Tibial nerve (tissue), 4 donors: ENCODE measurements at regions not wholly inside any gene's neighbourhood (a gene's known extent, or its start where the extent isn't known, plus 50 kb on each side); places are given as distances from the start of the nearest gene placed in this dataset.
"Not testable (repeated sequence)": the region's sequence is repeated elsewhere in the genome, so short reads cannot be mapped to it uniquely, and the experiment has no call there.

ENCODE experiments used
- DNase-seq, 2 donors: peaks; one replicate each; pipeline ENCODE4 v3.0.0-alpha.2; 2019; ENCODE audit warnings: low spot score in 2 of 2
- H3K27ac ChIP-seq, 4 donors: fragments of 200-600 bp; sonication (generic) in 3 of 4; one replicate each; pipeline ENCODE4 v1.5.1; 2017 to 2019; ENCODE audit warnings: mild to moderate bottlenecking in 1 of 4
- H3K27me3 ChIP-seq, 2 donors: fragments of 200-600 bp; sonication (generic) in 1 of 2; one replicate each; pipeline versions ENCODE4 v1.5.1 to v1.6.0; 2017 to 2019
- H3K36me3 ChIP-seq, 3 donors: fragments of 200-600 bp; sonication (generic); one replicate each; pipeline ENCODE4 v1.5.1; 2018 to 2019
- H3K4me1 ChIP-seq, 4 donors: fragments of 200-600 bp; sonication (generic) in 3 of 4; one replicate each; pipeline ENCODE4 v1.5.1; 2017 to 2019
- H3K4me3 ChIP-seq, 4 donors: fragments of 200-600 bp; sonication (generic) in 3 of 4; one replicate each; pipeline ENCODE4 v1.5.1; 2017 to 2019; ENCODE audit warnings: mild to moderate bottlenecking in 1 of 4, moderate library complexity in 1 of 4
- H3K9me3 ChIP-seq, 4 donors: fragments of 200-600 bp; sonication (generic) in 3 of 4; one replicate each; pipeline ENCODE4 v1.5.1; 2017 to 2019
- CTCF ChIP-seq, 5 experiments: fragments of 200-600 bp in 3 of 5; fragments of 450-650 bp in 2 of 5; sonication (generic) in 3 of 5; IDR thresholded peaks; one replicate each; pipeline ENCODE4 v1.5.1; 2016 to 2019; ENCODE audit warnings: antibody characterized with exemption in 5 of 5, mild to moderate bottlenecking in 3 of 5, moderate library complexity in 2 of 5
- EP300 ChIP-seq, 2 donors: sonication (generic); formaldehyde crosslinking; IDR thresholded peaks; one replicate each; pipeline ENCODE4 v1.6.1; 2017; ENCODE audit warnings: antibody characterized with exemption in 2 of 2, mild to moderate bottlenecking in 1 of 2
- POLR2A ChIP-seq, 2 donors: fragments of 450-650 bp; IDR thresholded peaks; one replicate each; pipeline ENCODE4 v1.6.1; 2017; ENCODE audit warnings: antibody characterized with exemption in 2 of 2, mild to moderate bottlenecking in 2 of 2, moderate library complexity in 2 of 2
- WGBS, 2 donors: methylation state at CpG; one replicate each; pipeline ENCODE4 v1.1.5; 2018; 5-methylcytosine and 5-hydroxymethylcytosine counted together

GRCh38 chr6:21340573-21340972 lies 253.0 kb upstream of the SOX4 start:
- H3K27me3 ChIP-seq: no peaks in the 10 kb centered on the region
- H3K36me3 ChIP-seq: no peaks in the 10 kb centered on the region
- TF ChIP-seq CTCF (IDR thresholded peaks at IDR 0.05) (no peak), EP300 (IDR thresholded peaks at IDR 0.05) (no peak), POLR2A (IDR thresholded peaks at IDR 0.05) (no peak)
- H3K27ac ChIP-seq: no peak overlapping the region
- no peaks in the 10 kb centered on the region for H3K4me1 ChIP-seq
- 68 to 75% methylated on average over 3 of the region's 3 CpGs for WGBS, 2 donors
- H3K9me3 ChIP-seq: peaks cover 0 to 14% (median 0%) of the 10 kb centered on the region in 4 donors
- no peak for DNase-seq
- H3K4me3 ChIP-seq: no peak overlapping the region

GRCh38 chr6:21341910-21342309 lies 251.6 kb upstream of the SOX4 start:
- Histone ChIP-seq H3K27ac (no peak overlapping the region), H3K36me3 (no peaks in the 10 kb centered on the region), H3K9me3 (peaks cover 0 to 8% (median 0%) of the 10 kb centered on the region in 4 donors), H3K27me3 (no peaks in the 10 kb centered on the region), H3K4me3 (no peak overlapping the region), H3K4me1 (no peaks in the 10 kb centered on the region)
- TF ChIP-seq POLR2A (IDR thresholded peaks at IDR 0.05) (no peak), CTCF (IDR thresholded peaks at IDR 0.05) (no peak), EP300 (IDR thresholded peaks at IDR 0.05) (no peak)
- DNase-seq: no peak
- 77 to 85% methylated on average over 4 of the region's 4 CpGs for WGBS, 2 donors

- H3K4me1 ChIP-seq: no peaks in the 10 kb centered on the region
- WGBS, 2 donors: 70 to 71% methylated on average over 8 of the region's 8 CpGs
- TF ChIP-seq EP300 (IDR thresholded peaks at IDR 0.05) (no peak), CTCF (IDR thresholded peaks at IDR 0.05) (no peak), POLR2A (IDR thresholded peaks at IDR 0.05) (no peak)
Observed at GRCh38 chr6:21342501-21342900, 251.1 kb upstream of the SOX4 start.

GRCh38 chr6:21345704-21346103 lies 247.8 kb upstream of the SOX4 start:
- not testable (repeated sequence) for H3K4me1 ChIP-seq, H3K36me3 ChIP-seq, DNase-seq, H3K4me3 ChIP-seq, H3K27ac ChIP-seq, H3K9me3 ChIP-seq, H3K27me3 ChIP-seq
- WGBS, 2 donors: 97 to 100% methylated on average over 1 of the region's 1 CpG

More at GRCh38 chr6:21342501-21342900, 251.1 kb upstream of the SOX4 start:
- H3K9me3 ChIP-seq: peaks cover 0 to 2% (median 0%) of the 10 kb centered on the region in 4 donors
- H3K27me3 ChIP-seq: no peaks in the 10 kb centered on the region
- H3K27ac ChIP-seq: no peak overlapping the region
- no peaks in the 10 kb centered on the region for H3K36me3 ChIP-seq
- DNase-seq: no peak
- no peak overlapping the region for H3K4me3 ChIP-seq

GRCh38 chr6:21348146-21348503 lies 245.4 kb upstream of the SOX4 start:
- Histone ChIP-seq H3K9me3 (no peaks in the 10 kb centered on the region), H3K4me1 (peaks cover 0 to 9% (median 0%) of the 10 kb centered on the region in 4 donors), H3K27me3 (no peaks in the 10 kb centered on the region), H3K27ac (no peak overlapping the region), H3K4me3 (no peak overlapping the region), H3K36me3 (no peaks in the 10 kb centered on the region)
- 82 to 89% methylated on average over 7 of the region's 7 CpGs for WGBS, 2 donors
- no peak for DNase-seq
- TF ChIP-seq EP300 (IDR thresholded peaks at IDR 0.05) (no peak), CTCF (IDR thresholded peaks at IDR 0.05) (no peak), POLR2A (IDR thresholded peaks at IDR 0.05) (no peak)
